ENCODE measurements at regions not wholly inside any gene's neighbourhood (a gene's known extent, or its start where the extent isn't known, plus 50 kb on each side); places are given as distances from the start of the nearest gene placed in this dataset.

DNA sequence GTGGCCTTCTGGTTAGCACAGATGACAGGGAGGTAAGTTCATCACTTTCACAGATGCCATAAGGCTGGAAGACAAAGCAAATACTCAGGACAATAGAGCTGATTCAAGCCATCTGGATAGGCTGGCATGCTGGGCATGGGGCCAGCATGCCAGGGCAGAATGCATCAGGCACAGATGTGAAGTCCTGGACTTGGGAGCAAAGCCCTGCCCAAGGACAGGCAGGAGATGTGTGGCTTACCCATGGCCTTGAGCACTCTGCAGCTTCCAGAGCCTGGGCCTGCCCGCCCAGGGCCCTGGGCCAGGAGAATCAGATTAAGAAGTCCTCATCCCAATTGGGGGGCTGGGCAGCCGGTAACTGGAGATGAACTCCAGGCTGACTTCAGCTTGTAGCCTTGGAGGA is 135.7 kb upstream of the ZC3H12A start:
- Histone ChIP-seq H3K36me3 (ENCODE audit: control insufficient read depth, insufficient read depth, low read length) (no peaks in the 10 kb centered on the region), H3K4me1 (no peaks in the 10 kb centered on the region), H3K4me3 (ENCODE audit: low read depth, low read length) (no peak overlapping the region), H3K9me3 (no peaks in the 10 kb centered on the region), H3K27me3 (replicated peaks; ENCODE audit: control insufficient read depth, insufficient read depth, low read length) (no peaks in the 10 kb centered on the region)
- Mint-ChIP-seq H3K27ac (ENCODE audit: unreplicated experiment) (no peak overlapping the region), H3K9me3 (ENCODE audit: unreplicated experiment) (no peaks in the 10 kb centered on the region), H3K36me3 (ENCODE audit: insufficient read depth, unreplicated experiment) (no peaks in the 10 kb centered on the region), H3K27me3 (ENCODE audit: insufficient read depth, unreplicated experiment) (peaks cover 14% of the 10 kb centered on the region), H3K4me1 (ENCODE audit: low read depth, unreplicated experiment) (no peaks in the 10 kb centered on the region), H3K4me3 (ENCODE audit: unreplicated experiment) (no peak overlapping the region)
- POLR2A ChIA-PET, result no interaction called here
- intact Hi-C loops (cut with micrococcal nuclease; ENCODE audit: unreplicated experiment), result no loop called here
- CTCF ChIA-PET, result no interaction called here
- BruUV-seq (replicated peaks), result no TSS peak
- no peak for TF ChIP-seq CTCF (IDR thresholded peaks at IDR 0.05; ENCODE audit: insufficient read depth in 1 of 2, low read depth in 1 of 2, low read length in 1 of 2, severe bottlenecking in 1 of 2, unreplicated experiment in 1 of 2)
- no peak for DNase-seq

GRCh38 chr1:37342736-37343135 is 131.6 kb upstream of the ZC3H12A start:
- Histone ChIP-seq H3K4me3 (ENCODE audit: low read depth, low read length) (no peak overlapping the region), H3K4me1 (no peaks in the 10 kb centered on the region), H3K27me3 (replicated peaks; ENCODE audit: control insufficient read depth, insufficient read depth, low read length) (no peaks in the 10 kb centered on the region), H3K9me3 (no peaks in the 10 kb centered on the region), H3K36me3 (ENCODE audit: control insufficient read depth, insufficient read depth, low read length) (no peaks in the 10 kb centered on the region)
- no peak overlapping the region for H3K4me3 Mint-ChIP-seq (ENCODE audit: unreplicated experiment)
- no peak for DNase-seq
- no peak for TF ChIP-seq CTCF (IDR thresholded peaks at IDR 0.05; ENCODE audit: insufficient read depth in 1 of 2, low read depth in 1 of 2, low read length in 1 of 2, severe bottlenecking in 1 of 2, unreplicated experiment in 1 of 2)
- H3K4me1 Mint-ChIP-seq (ENCODE audit: low read depth, unreplicated experiment), result no peaks in the 10 kb centered on the region
- POLR2A ChIA-PET, result no interaction called here
- no peaks in the 10 kb centered on the region for H3K9me3 Mint-ChIP-seq (ENCODE audit: unreplicated experiment)
- H3K36me3 Mint-ChIP-seq (ENCODE audit: insufficient read depth, unreplicated experiment), result no peaks in the 10 kb centered on the region
- intact Hi-C loops (cut with micrococcal nuclease; ENCODE audit: unreplicated experiment), result no loop called here
- H3K27me3 Mint-ChIP-seq (ENCODE audit: insufficient read depth, unreplicated experiment), result peaks cover 18% of the 10 kb centered on the region
- CTCF ChIA-PET, result interaction anchor here (1.0 kb wide), 1 partner anchor 767 kb away, joined by 5 read pairs; no protein-coding TSS in a partner anchor
- BruUV-seq (replicated peaks), result no TSS peak
- no peak overlapping the region for H3K27ac Mint-ChIP-seq (ENCODE audit: unreplicated experiment)

- no TSS peak for BruUV-seq (replicated peaks)
- H3K4me1 ChIP-seq, result no peaks in the 10 kb centered on the region
- intact Hi-C loops (cut with micrococcal nuclease; ENCODE audit: unreplicated experiment), result no loop called here
- DNase-seq, result no peak
- no peaks in the 10 kb centered on the region for H3K9me3 Mint-ChIP-seq (ENCODE audit: unreplicated experiment)
- H3K4me3 ChIP-seq (ENCODE audit: low read depth, low read length), result no peak overlapping the region
- H3K4me3 Mint-ChIP-seq (ENCODE audit: unreplicated experiment), result no peak overlapping the region
- H3K4me1 Mint-ChIP-seq (ENCODE audit: low read depth, unreplicated experiment), result no peaks in the 10 kb centered on the region
- CTCF ChIA-PET, result no interaction called here
- no peaks in the 10 kb centered on the region for H3K36me3 ChIP-seq (ENCODE audit: control insufficient read depth, insufficient read depth, low read length)
- POLR2A ChIA-PET, result no interaction called here
- H3K36me3 Mint-ChIP-seq (ENCODE audit: insufficient read depth, unreplicated experiment), result no peaks in the 10 kb centered on the region
- peaks cover 21% of the 10 kb centered on the region for H3K27me3 Mint-ChIP-seq (ENCODE audit: insufficient read depth, unreplicated experiment)
- no peak for TF ChIP-seq CTCF (IDR thresholded peaks at IDR 0.05; ENCODE audit: insufficient read depth in 1 of 2, low read depth in 1 of 2, low read length in 1 of 2, severe bottlenecking in 1 of 2, unreplicated experiment in 1 of 2)
- H3K27ac Mint-ChIP-seq (ENCODE audit: unreplicated experiment), result no peak overlapping the region
- no peaks in the 10 kb centered on the region for H3K9me3 ChIP-seq
- no peaks in the 10 kb centered on the region for H3K27me3 ChIP-seq (replicated peaks; ENCODE audit: control insufficient read depth, insufficient read depth, low read length)
These were observed 127.2 kb upstream of the ZC3H12A start for GRCh38 chr1:37347104-37347649.

Measured in Caco-2 (cell line).